ENCODE measurements at regions not wholly inside any gene's neighbourhood (a gene's known extent, or its start where the extent isn't known, plus 50 kb on each side); places are given as distances from the start of the nearest gene placed in this dataset.
"Not testable (repeated sequence)": the region's sequence is repeated elsewhere in the genome, so short reads cannot be mapped to it uniquely, and the experiment has no call there.

DNA sequence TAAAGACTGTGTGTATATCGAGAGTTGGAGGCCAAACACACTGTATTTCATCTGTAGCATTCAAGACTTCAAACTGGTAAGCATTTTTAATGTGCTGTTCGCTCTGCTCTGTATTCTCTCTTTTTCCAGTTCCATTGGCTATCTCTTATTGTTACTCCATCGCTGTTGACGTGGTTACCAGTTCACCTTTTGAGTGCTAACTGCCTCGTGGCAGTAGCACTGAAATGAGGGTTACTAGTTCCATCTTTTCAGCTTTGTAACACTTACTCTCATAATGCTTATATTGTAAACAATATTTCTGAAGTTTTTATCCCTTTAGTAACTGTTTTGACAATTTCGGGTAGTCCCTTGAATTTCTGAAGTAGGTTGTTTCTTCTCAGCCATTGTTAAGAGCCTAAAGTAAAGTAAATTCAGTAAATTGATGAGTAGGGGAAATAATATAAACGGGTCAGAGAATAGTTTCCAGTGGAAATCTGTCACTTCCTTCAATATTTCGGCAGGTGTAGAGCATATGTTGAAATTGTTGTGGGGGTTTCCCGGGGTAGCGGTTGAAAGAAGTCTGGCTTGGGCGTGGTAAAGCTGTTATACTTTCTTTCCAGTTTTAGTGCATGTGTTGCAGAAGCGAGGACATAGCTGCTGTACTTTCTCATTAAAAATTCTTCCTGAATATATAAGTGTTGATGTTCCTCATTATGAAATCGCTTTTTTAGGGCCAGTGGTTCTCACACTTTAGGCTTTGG lies 175.7 kb upstream of the GOLGA6L22 start:
- TF ChIP-seq, protein P1, sequence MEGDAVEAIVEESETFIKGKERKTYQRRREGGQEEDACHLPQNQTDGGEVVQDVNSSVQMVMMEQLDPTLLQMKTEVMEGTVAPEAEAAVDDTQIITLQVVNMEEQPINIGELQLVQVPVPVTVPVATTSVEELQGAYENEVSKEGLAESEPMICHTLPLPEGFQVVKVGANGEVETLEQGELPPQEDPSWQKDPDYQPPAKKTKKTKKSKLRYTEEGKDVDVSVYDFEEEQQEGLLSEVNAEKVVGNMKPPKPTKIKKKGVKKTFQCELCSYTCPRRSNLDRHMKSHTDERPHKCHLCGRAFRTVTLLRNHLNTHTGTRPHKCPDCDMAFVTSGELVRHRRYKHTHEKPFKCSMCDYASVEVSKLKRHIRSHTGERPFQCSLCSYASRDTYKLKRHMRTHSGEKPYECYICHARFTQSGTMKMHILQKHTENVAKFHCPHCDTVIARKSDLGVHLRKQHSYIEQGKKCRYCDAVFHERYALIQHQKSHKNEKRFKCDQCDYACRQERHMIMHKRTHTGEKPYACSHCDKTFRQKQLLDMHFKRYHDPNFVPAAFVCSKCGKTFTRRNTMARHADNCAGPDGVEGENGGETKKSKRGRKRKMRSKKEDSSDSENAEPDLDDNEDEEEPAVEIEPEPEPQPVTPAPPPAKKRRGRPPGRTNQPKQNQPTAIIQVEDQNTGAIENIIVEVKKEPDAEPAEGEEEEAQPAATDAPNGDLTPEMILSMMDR (IDR thresholded peaks at IDR 0.05; ENCODE audit: low read depth, low read length): not testable (repeated sequence)
- not testable (repeated sequence) for TF ChIP-seq EZH2phosphoT487 (IDR thresholded peaks at IDR 0.05; ENCODE audit: low read depth)

All from OCI-LY3 (cell line).